ENCODE measurements at regions not wholly inside any gene's neighbourhood (a gene's known extent, or its start where the extent isn't known, plus 50 kb on each side); places are given as distances from the start of the nearest gene placed in this dataset.

- DNase-seq, result no peak
Measured at GRCh38 chr10:105707603-105708002, 1066.5 kb downstream of the SORCS3 start.

GRCh38 chr10:105706281-105707026 lies 1065.4 kb downstream of the SORCS3 start:
- no peak for DNase-seq

- no peak for DNase-seq
Measured at GRCh38 chr10:105702211-105702610, 1061.1 kb downstream of the SORCS3 start.

- DNase-seq, result no peak
Measured at GRCh38 chr10:105700218-105700617, 1059.1 kb downstream of the SORCS3 start.

GRCh38 chr10:105699504-105699903 lies 1058.4 kb downstream of the SORCS3 start:
- no peak for DNase-seq

- DNase-seq, result no peak
Measured at GRCh38 chr10:105698592-105698991, 1057.5 kb downstream of the SORCS3 start.

GRCh38 chr10:105697290-105697780 lies 1056.2 kb downstream of the SORCS3 start:
- DNase-seq, result no peak

GRCh38 chr10:105691811-105692210 lies 1050.7 kb downstream of the SORCS3 start:
- no peak for DNase-seq

GRCh38 chr10:105682911-105683310 lies 1041.8 kb downstream of the SORCS3 start:
- DNase-seq, result no peak

GRCh38 chr10:105681051-105681450 lies 1040.0 kb downstream of the SORCS3 start:
- DNase-seq, result no peak

GRCh38 chr10:105679781-105680180 lies 1038.7 kb downstream of the SORCS3 start:
- no peak for DNase-seq

GRCh38 chr10:105675333-105675732 lies 1034.2 kb downstream of the SORCS3 start:
- no peak for DNase-seq

- DNase-seq, result no peak
Measured at GRCh38 chr10:105674448-105674847, 1033.4 kb downstream of the SORCS3 start.

GRCh38 chr10:105658696-105659095 lies 1017.6 kb downstream of the SORCS3 start:
- DNase-seq, result no peak

GRCh38 chr10:105656856-105657255 lies 1015.8 kb downstream of the SORCS3 start:
- DNase-seq, result no peak

- DNase-seq, result no peak
Measured at GRCh38 chr10:105650306-105650705, 1009.2 kb downstream of the SORCS3 start.

- DNase-seq, result no peak
Measured at GRCh38 chr10:105647354-105647753, 1006.3 kb downstream of the SORCS3 start.

- no peak for DNase-seq
Measured at GRCh38 chr10:105644978-105645377, 1003.9 kb downstream of the SORCS3 start.

- DNase-seq, result no peak
Measured at GRCh38 chr10:105644559-105644958, 1003.5 kb downstream of the SORCS3 start.

GRCh38 chr10:105644091-105644490 lies 1003.0 kb downstream of the SORCS3 start:
- DNase-seq, result no peak

GRCh38 chr10:105643660-105644059 lies 1002.6 kb downstream of the SORCS3 start:
- DNase-seq, result no peak

- DNase-seq, result no peak
Measured at GRCh38 chr10:105634281-105634680, 993.2 kb downstream of the SORCS3 start.

- no peak for DNase-seq
Measured at GRCh38 chr10:105615715-105616365, 974.8 kb downstream of the SORCS3 start.

- no peak for DNase-seq
Measured at GRCh38 chr10:105611244-105611798, 970.2 kb downstream of the SORCS3 start.
